Prostate gland (tissue), 2 donors: ENCODE measurements at regions not wholly inside any gene's neighbourhood (a gene's known extent, or its start where the extent isn't known, plus 50 kb on each side); places are given as distances from the start of the nearest gene placed in this dataset.

Experiments
- DNase-seq: peaks from one replicate; pipeline ENCODE4 v3.0.0-alpha.2; 2019; ENCODE audit warnings: low spot score
- H3K27ac ChIP-seq, 2 donors: fragments of 200-600 bp; sonication (generic); 2 replicates each; pipeline ENCODE4 v1.5.1; 2017 to 2019
- H3K27me3 ChIP-seq: fragments of 200-600 bp; sonication (generic); replicated peaks from 2 replicates; pipeline ENCODE4 v1.5.1; 2019; ENCODE audit not compliant: insufficient read depth
- H3K36me3 ChIP-seq, 2 donors: fragments of 200-600 bp; sonication (generic); 1 replicate in 1 of 2; 2 replicates in 1 of 2; pipeline versions ENCODE4 v1.5.1 to v1.8.1; 2017 to 2019
- H3K4me1 ChIP-seq: fragments of 200-600 bp; sonication (generic); replicated peaks from 2 replicates; pipeline ENCODE4 v1.5.1; 2019
- H3K4me3 ChIP-seq, 2 donors: fragments of 200-600 bp; sonication (generic); 2 replicates each; pipeline ENCODE4 v1.5.1; 2017 to 2019
- H3K9me3 ChIP-seq: fragments of 200-600 bp; sonication (generic); 2 replicates; pipeline ENCODE4 v1.5.1; 2017
- POLR2A ChIP-seq: fragments of 450-650 bp; IDR thresholded peaks from one replicate; pipeline ENCODE4 v1.6.1; 2016; ENCODE audit warnings: antibody characterized with exemption, mild to moderate bottlenecking
- POLR2AphosphoS5 ChIP-seq: sonication (generic); formaldehyde crosslinking; IDR thresholded peaks from one replicate; pipeline ENCODE4 v1.6.1; 2017; ENCODE audit warnings: antibody characterized with exemption
- WGBS: methylation state at CpG from one replicate; pipeline ENCODE4 v1.1.5; 2018; 5-methylcytosine and 5-hydroxymethylcytosine counted together
- intact Hi-C: fragments of 100-400 bp; cut with DNase I; formaldehyde crosslinking; loops from one replicate; pipeline ENCODE4 v1.14.2; 2022
- TF ChIP-seq, protein P1 (sequence below), 4 experiments: fragments of 200-600 bp in 2 of 4; fragments of 450-650 bp in 2 of 4; sonication (generic) in 2 of 4; IDR thresholded peaks; 1 replicate in 3 of 4; 2 replicates in 1 of 4; pipeline ENCODE4 v1.5.1; 2016 to 2019; ENCODE audit warnings: antibody characterized with exemption in 4 of 4, mild to moderate bottlenecking in 2 of 4, moderate library complexity in 2 of 4

DNA sequence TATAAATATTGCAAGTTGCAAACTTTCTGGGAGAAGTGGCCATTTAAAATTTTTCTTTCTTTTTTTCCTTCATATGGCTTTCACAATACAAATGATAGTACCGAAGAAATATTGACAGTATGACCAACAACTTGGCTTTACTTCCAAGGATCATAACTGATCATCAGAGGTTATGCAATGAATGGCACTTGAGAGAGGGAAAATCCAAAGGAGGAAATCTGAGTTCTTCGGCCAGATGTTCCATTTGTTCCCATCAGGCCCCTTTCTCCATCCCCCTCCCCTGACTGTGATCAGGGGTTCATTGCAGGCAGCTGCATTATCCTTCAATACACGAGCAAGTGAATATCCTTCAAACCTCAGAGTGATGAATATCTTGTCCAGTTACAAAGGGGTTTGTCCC lies 130.0 kb upstream of the UST start:
- no peak overlapping the region for H3K27ac ChIP-seq
- intact Hi-C loops: no loop called here
- H3K4me3 ChIP-seq: no peak overlapping the region
- 57% methylated on average over 3 of the region's 3 CpGs for WGBS
- H3K27me3 ChIP-seq: no peaks in the 10 kb centered on the region
- H3K4me1 ChIP-seq: no peaks in the 10 kb centered on the region
- no peak for DNase-seq
- no peaks in the 10 kb centered on the region for H3K36me3 ChIP-seq
- H3K9me3 ChIP-seq: no peaks in the 10 kb centered on the region
- TF ChIP-seq POLR2A (no peak), POLR2AphosphoS5 (no peak)
- TF ChIP-seq, protein P1, sequence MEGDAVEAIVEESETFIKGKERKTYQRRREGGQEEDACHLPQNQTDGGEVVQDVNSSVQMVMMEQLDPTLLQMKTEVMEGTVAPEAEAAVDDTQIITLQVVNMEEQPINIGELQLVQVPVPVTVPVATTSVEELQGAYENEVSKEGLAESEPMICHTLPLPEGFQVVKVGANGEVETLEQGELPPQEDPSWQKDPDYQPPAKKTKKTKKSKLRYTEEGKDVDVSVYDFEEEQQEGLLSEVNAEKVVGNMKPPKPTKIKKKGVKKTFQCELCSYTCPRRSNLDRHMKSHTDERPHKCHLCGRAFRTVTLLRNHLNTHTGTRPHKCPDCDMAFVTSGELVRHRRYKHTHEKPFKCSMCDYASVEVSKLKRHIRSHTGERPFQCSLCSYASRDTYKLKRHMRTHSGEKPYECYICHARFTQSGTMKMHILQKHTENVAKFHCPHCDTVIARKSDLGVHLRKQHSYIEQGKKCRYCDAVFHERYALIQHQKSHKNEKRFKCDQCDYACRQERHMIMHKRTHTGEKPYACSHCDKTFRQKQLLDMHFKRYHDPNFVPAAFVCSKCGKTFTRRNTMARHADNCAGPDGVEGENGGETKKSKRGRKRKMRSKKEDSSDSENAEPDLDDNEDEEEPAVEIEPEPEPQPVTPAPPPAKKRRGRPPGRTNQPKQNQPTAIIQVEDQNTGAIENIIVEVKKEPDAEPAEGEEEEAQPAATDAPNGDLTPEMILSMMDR (IDR thresholded peaks at IDR 0.05): no peak

DNA sequence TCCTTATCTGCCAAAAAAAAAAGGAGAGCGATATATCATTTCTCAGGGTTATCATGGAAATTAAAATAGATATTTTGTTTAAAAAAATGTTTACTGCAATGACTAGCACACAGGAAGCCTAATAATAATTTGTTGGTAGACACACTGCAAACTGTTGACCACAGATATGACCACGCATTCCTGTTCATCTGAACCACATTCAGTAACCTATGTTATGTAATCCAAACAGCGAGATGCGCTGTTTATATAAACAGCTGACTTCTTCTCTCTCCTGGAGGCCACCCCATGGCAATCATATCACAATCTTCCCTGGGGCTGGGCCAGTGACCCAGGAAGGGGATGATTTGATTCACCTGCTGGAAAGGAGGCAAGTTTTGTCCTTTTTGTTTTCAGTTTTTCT lies 129.3 kb upstream of the UST start:
- no peak for TF ChIP-seq POLR2A
- TF ChIP-seq, protein P1 (IDR thresholded peaks at IDR 0.05): no peak
- TF ChIP-seq POLR2AphosphoS5: no peak
- intact Hi-C loops: no loop called here
- Histone ChIP-seq H3K4me1 (no peaks in the 10 kb centered on the region), H3K27me3 (no peaks in the 10 kb centered on the region), H3K27ac (no peak overlapping the region), H3K36me3 (no peaks in the 10 kb centered on the region), H3K9me3 (no peaks in the 10 kb centered on the region), H3K4me3 (no peak overlapping the region)
- 82% methylated on average over 4 of the region's 4 CpGs for WGBS
- DNase-seq: no peak

DNA sequence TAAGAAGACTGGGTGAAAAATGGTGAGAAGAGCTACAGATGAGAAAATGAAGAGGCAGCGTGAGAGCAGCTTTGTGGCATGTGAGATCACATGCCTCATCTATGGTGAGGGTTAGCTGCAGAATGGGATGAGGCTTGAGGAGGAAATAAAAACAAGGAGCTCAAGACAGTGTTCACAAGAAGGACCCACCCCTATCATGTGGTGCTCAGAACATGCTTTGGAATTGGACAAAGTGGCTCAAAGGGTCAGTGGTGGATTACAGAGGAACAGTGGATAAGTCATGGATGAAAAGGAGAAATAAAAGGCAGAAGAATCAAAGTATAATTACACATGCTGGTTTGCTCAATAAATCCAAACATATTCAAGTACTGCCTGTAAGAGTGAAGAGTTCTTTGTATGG lies 126.9 kb upstream of the UST start:
- WGBS: 93% methylated on average over 1 of the region's 1 CpG
- TF ChIP-seq POLR2AphosphoS5 (no peak), POLR2A (no peak)
- TF ChIP-seq, protein P1 (IDR thresholded peaks at IDR 0.05): no peak

DNA sequence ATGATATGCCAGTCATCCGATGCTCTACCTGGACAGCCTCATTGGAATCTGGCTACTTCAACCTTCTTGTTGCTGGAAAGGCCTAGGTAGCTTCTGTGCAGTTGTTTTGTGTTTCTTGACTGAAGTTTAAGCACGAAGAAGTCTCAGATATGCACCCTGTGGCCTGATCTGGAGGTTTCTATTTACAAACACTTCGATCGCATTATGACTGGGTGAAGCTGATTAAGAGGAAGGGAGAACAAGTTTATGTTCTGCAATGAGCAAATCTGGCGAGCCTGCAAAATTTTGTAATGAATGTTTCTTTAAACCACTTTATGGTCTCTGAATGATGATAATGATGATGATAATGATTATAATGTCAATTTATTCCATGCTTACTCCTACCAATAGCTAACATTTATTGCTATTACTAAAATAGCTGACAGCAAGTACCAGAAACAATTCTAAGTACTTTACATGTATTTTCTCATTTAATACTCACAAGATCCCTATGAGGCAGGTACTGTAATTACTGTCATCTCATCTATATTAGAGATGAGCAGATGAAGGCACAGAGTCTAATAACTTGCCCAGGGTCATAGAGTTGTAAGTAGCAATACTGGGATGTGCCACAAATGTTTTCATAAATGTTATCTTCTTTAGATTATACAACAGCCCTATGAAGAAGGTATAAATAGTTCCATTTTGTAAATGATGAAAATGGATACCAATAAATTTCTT lies 126.1 kb upstream of the UST start:
- Histone ChIP-seq H3K27me3 (no peaks in the 10 kb centered on the region), H3K36me3 (no peaks in the 10 kb centered on the region), H3K9me3 (no peaks in the 10 kb centered on the region), H3K4me3 (no peak overlapping the region), H3K4me1 (no peaks in the 10 kb centered on the region), H3K27ac (no peak overlapping the region)
- TF ChIP-seq POLR2AphosphoS5 (no peak), POLR2A (no peak)
- TF ChIP-seq, protein P1 (IDR thresholded peaks at IDR 0.05): no peak
- no peak for DNase-seq
- WGBS: 64% methylated on average over 5 of the region's 5 CpGs
- intact Hi-C loops: no loop called here

More for the DNA sequence above, 126.9 kb upstream of the UST start:
- intact Hi-C loops: no loop called here
- no peaks in the 10 kb centered on the region for H3K9me3 ChIP-seq
- no peaks in the 10 kb centered on the region for H3K36me3 ChIP-seq
- no peaks in the 10 kb centered on the region for H3K4me1 ChIP-seq
- no peak overlapping the region for H3K27ac ChIP-seq
- no peaks in the 10 kb centered on the region for H3K27me3 ChIP-seq
- DNase-seq: no peak
- H3K4me3 ChIP-seq: no peak overlapping the region

DNA sequence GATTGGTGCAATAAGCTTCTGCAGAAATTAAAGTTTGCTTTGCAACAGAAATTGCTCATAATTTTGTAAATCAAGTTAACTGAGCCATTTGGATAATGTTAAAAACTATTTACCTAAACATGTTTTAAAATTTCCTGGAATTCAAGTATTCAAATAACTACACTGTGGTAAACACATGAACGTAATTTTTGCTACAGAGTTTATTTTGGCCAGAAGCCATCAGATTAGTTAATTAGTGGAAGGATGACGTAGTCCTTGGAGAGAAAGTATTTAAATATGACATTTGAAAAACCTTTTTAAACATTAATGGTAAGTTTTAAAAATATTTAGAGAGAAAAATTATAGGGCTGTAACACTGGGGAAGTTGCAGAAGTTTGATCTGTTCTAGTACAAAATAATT lies 121.2 kb upstream of the UST start:
- intact Hi-C loops: no loop called here

More for the DNA sequence above, 121.2 kb upstream of the UST start:
- no peaks in the 10 kb centered on the region for H3K9me3 ChIP-seq
- WGBS: 9% methylated on average over 2 of the region's 2 CpGs
- H3K4me3 ChIP-seq: no peak overlapping the region
- no peak overlapping the region for H3K27ac ChIP-seq
- DNase-seq: no peak
- TF ChIP-seq POLR2A (no peak), POLR2AphosphoS5 (no peak)
- TF ChIP-seq, protein P1 (IDR thresholded peaks at IDR 0.05): no peak
- H3K4me1 ChIP-seq: peaks cover 4% of the 10 kb centered on the region
- no peaks in the 10 kb centered on the region for H3K36me3 ChIP-seq
- no peaks in the 10 kb centered on the region for H3K27me3 ChIP-seq
